ENCODE measurements at regions not wholly inside any gene's neighbourhood (a gene's known extent, or its start where the extent isn't known, plus 50 kb on each side); places are given as distances from the start of the nearest gene placed in this dataset.
"Not testable (repeated sequence)": the region's sequence is repeated elsewhere in the genome, so short reads cannot be mapped to it uniquely, and the experiment has no call there.

DNA sequence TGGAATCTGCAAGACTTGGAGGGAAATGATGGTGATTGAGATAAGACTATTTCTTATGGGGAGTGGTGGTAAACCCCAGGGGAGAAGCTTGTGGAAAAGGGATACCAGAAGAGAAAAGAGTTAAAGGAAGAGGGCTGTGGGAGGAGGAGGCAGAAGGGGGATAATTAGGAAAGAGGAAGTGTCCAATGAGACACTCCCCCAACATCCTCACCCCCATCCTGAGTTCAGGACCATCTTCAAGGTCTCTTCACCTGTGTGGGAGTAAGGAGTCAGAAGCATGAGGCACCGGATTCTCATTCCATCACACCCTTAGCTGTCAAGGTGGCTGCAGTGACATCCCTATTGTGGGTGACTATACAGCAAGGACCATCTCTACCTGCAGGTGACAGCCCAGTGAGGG is 106.6 kb upstream of the POC5 start:
- Histone ChIP-seq H3K9me3 (no peaks in the 10 kb centered on the region), H3K4me1 (no peaks in the 10 kb centered on the region), H3K4me3 (no peak overlapping the region), H3K36me3 (ENCODE audit: insufficient read depth in 1 of 2, low read depth in 1 of 2) (no peaks in the 10 kb centered on the region), H3K27ac (no peak overlapping the region), H3K27me3 (ENCODE audit: insufficient read depth in 3 of 3, low read length in 2 of 3) (no peaks in the 10 kb centered on the region)
- DNase-seq, result no peak
- WGBS, 3 donors, result 78 to 88% (median 85%) methylated on average over 1 of the region's 1 CpG
- TF ChIP-seq, protein P1, sequence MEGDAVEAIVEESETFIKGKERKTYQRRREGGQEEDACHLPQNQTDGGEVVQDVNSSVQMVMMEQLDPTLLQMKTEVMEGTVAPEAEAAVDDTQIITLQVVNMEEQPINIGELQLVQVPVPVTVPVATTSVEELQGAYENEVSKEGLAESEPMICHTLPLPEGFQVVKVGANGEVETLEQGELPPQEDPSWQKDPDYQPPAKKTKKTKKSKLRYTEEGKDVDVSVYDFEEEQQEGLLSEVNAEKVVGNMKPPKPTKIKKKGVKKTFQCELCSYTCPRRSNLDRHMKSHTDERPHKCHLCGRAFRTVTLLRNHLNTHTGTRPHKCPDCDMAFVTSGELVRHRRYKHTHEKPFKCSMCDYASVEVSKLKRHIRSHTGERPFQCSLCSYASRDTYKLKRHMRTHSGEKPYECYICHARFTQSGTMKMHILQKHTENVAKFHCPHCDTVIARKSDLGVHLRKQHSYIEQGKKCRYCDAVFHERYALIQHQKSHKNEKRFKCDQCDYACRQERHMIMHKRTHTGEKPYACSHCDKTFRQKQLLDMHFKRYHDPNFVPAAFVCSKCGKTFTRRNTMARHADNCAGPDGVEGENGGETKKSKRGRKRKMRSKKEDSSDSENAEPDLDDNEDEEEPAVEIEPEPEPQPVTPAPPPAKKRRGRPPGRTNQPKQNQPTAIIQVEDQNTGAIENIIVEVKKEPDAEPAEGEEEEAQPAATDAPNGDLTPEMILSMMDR (IDR thresholded peaks at IDR 0.05), result no peak
- no peak for ATAC-seq
- intact Hi-C loops (cut with DNase I), result no loop called here

DNA sequence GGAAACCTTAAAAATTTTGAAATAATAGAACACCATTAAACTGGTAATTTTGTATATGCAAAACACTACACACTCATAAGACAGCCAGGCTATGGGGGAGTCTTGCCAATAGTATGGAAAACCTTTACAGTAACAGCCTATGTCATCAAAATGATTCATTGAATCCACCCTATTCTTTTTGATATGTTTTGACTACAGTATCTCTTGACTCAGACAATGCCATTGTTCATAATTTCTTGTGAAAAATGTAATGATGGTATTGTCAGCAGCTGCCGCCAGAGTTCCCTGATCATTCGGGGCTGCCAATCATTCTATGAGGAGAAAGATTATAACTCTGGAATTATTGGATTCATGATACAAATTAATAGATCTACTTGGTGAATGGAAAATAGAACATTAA is 101.4 kb upstream of the POC5 start:
- H3K4me3 ChIP-seq, result no peak overlapping the region
- no peaks in the 10 kb centered on the region for H3K27me3 ChIP-seq (ENCODE audit: insufficient read depth in 3 of 3, low read length in 2 of 3)
- ATAC-seq, result no peak
- no peaks in the 10 kb centered on the region for H3K4me1 ChIP-seq
- DNase-seq, result no peak
- TF ChIP-seq, protein P1 (IDR thresholded peaks at IDR 0.05), result no peak
- 92 to 97% (median 93%) methylated on average over 2 of the region's 2 CpGs for WGBS, 3 donors
- intact Hi-C loops (cut with DNase I), result no loop called here
- no peaks in the 10 kb centered on the region for H3K36me3 ChIP-seq (ENCODE audit: insufficient read depth in 1 of 2, low read depth in 1 of 2)
- H3K27ac ChIP-seq, result no peak overlapping the region
- no peaks in the 10 kb centered on the region for H3K9me3 ChIP-seq

DNA sequence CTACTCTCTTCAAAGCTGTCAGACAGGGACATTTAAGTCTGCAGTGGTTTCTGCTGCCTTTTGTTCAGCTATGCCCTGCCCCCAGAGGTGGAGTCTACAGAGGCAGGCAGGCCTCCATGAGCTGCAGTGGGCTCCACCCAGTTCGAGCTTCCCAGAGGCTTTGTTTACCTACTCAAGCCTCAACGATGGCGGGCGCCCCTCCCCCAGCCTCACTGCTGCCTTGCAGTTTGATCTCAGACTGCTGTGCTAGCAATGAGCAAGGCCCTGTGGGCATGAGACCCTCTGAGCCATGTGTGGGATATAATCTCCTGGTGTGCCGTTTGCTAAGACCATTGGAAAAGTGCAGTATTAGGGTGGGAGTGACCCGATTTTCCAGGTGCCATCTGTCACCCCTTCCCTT is 82.5 kb upstream of the POC5 start:
- H3K4me3 ChIP-seq; ATAC-seq; intact Hi-C loops (cut with DNase I); H3K4me1 ChIP-seq; H3K36me3 ChIP-seq (ENCODE audit: insufficient read depth in 1 of 2, low read depth in 1 of 2); H3K9me3 ChIP-seq; DNase-seq; H3K27me3 ChIP-seq (ENCODE audit: insufficient read depth in 3 of 3, low read length in 2 of 3); H3K27ac ChIP-seq: not testable (repeated sequence)
- WGBS, 3 donors, result 83 to 84% (median 83%) methylated on average over 6 of the region's 6 CpGs

DNA sequence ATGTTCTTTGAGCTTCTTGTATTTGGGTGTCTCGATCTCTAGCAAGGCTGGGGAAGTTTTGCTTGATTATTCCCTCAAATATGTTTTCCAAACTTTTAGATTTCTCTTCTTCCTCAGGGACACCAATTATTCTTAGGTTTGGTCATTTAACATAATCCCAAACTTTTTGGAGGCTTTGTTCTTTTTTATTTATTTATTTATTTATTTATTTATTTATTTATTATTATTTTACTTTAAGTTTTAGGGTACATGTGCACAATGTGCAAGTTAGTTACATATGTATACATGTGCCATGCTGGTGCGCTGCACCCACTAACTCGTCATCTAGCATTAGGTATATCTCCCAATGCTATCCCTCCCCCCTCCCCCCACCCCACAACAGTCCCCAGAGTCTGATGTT is 52.1 kb upstream of the POC5 start:
- ATAC-seq; H3K27me3 ChIP-seq (ENCODE audit: insufficient read depth in 3 of 3, low read length in 2 of 3); DNase-seq; intact Hi-C loops (cut with DNase I); H3K4me3 ChIP-seq; H3K27ac ChIP-seq; H3K4me1 ChIP-seq; H3K36me3 ChIP-seq (ENCODE audit: insufficient read depth in 1 of 2, low read depth in 1 of 2): not testable (repeated sequence)
- H3K9me3 ChIP-seq, result peaks cover 15% of the 10 kb centered on the region
- 85 to 88% (median 87%) methylated on average over 2 to 3 of the region's 3 CpGs for WGBS, 3 donors

Measured in psoas muscle (tissue), 7 donors.